ENCODE measurements at regions not wholly inside any gene's neighbourhood (a gene's known extent, or its start where the extent isn't known, plus 50 kb on each side); places are given as distances from the start of the nearest gene placed in this dataset.

DNA sequence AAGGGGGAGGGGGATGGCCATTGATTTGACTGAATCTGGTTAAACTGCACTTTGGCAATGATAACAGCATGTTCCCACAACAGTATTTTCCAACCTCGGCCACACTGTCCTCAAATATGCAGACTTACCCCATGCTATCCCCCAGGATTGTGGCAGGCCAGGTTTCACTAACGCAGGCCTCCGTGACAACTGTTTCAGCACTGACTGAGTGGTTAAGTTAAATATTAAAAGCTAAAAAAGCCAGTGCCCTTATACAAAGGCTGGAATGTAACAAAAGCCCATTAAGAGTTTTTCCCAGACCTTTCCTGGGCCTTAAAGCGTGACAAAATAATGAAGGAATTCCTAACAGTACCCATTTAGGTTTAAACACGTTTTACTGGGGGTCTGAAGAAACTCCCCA lies 202.9 kb downstream of the USP25 start:
- Mint-ChIP-seq H3K27me3 (ENCODE audit: insufficient read depth, unreplicated experiment) (no peaks in the 10 kb centered on the region), H3K36me3 (ENCODE audit: insufficient read depth, unreplicated experiment) (no peaks in the 10 kb centered on the region), H3K4me3 (ENCODE audit: unreplicated experiment) (no peak overlapping the region), H3K9me3 (ENCODE audit: unreplicated experiment) (no peaks in the 10 kb centered on the region), H3K27ac (ENCODE audit: unreplicated experiment) (no peak overlapping the region), H3K4me1 (ENCODE audit: low read depth, unreplicated experiment) (no peaks in the 10 kb centered on the region)
- TF ChIP-seq, protein P1, sequence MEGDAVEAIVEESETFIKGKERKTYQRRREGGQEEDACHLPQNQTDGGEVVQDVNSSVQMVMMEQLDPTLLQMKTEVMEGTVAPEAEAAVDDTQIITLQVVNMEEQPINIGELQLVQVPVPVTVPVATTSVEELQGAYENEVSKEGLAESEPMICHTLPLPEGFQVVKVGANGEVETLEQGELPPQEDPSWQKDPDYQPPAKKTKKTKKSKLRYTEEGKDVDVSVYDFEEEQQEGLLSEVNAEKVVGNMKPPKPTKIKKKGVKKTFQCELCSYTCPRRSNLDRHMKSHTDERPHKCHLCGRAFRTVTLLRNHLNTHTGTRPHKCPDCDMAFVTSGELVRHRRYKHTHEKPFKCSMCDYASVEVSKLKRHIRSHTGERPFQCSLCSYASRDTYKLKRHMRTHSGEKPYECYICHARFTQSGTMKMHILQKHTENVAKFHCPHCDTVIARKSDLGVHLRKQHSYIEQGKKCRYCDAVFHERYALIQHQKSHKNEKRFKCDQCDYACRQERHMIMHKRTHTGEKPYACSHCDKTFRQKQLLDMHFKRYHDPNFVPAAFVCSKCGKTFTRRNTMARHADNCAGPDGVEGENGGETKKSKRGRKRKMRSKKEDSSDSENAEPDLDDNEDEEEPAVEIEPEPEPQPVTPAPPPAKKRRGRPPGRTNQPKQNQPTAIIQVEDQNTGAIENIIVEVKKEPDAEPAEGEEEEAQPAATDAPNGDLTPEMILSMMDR (IDR thresholded peaks at IDR 0.05; ENCODE audit: insufficient read depth in 1 of 2, low read depth in 1 of 2, low read length in 1 of 2, severe bottlenecking in 1 of 2, unreplicated experiment in 1 of 2): no peak
- no TSS peak for BruUV-seq (replicated peaks)
- H3K4me1 ChIP-seq: no peaks in the 10 kb centered on the region
- no peak for DNase-seq
- CTCF ChIA-PET: no interaction called here
- intact Hi-C loops (cut with micrococcal nuclease; ENCODE audit: unreplicated experiment): no loop called here
- H3K9me3 ChIP-seq: no peaks in the 10 kb centered on the region
- H3K27me3 ChIP-seq (replicated peaks; ENCODE audit: control insufficient read depth, insufficient read depth, low read length): no peaks in the 10 kb centered on the region
- H3K4me3 ChIP-seq (ENCODE audit: low read depth, low read length): no peak overlapping the region
- H3K36me3 ChIP-seq (ENCODE audit: control insufficient read depth, insufficient read depth, low read length): no peaks in the 10 kb centered on the region
- POLR2A ChIA-PET: no interaction called here

GRCh38 chr21:15935530-15935929 lies 205.7 kb downstream of the USP25 start:
- H3K36me3 Mint-ChIP-seq (ENCODE audit: insufficient read depth, unreplicated experiment): no peaks in the 10 kb centered on the region
- H3K9me3 Mint-ChIP-seq (ENCODE audit: unreplicated experiment): no peaks in the 10 kb centered on the region
- no peak for DNase-seq
- ChIA-PET CTCF (no interaction called here), POLR2A (no interaction called here)
- H3K4me1 Mint-ChIP-seq (ENCODE audit: low read depth, unreplicated experiment): no peaks in the 10 kb centered on the region
- intact Hi-C loops (cut with micrococcal nuclease; ENCODE audit: unreplicated experiment): no loop called here
- H3K4me3 Mint-ChIP-seq (ENCODE audit: unreplicated experiment): no peak overlapping the region
- Histone ChIP-seq H3K4me3 (ENCODE audit: low read depth, low read length) (no peak overlapping the region), H3K36me3 (ENCODE audit: control insufficient read depth, insufficient read depth, low read length) (no peaks in the 10 kb centered on the region), H3K4me1 (no peaks in the 10 kb centered on the region), H3K27me3 (replicated peaks; ENCODE audit: control insufficient read depth, insufficient read depth, low read length) (no peaks in the 10 kb centered on the region), H3K9me3 (no peaks in the 10 kb centered on the region)
- H3K27me3 Mint-ChIP-seq (ENCODE audit: insufficient read depth, unreplicated experiment): no peaks in the 10 kb centered on the region
- no TSS peak for BruUV-seq (replicated peaks)
- no peak overlapping the region for H3K27ac Mint-ChIP-seq (ENCODE audit: unreplicated experiment)
- TF ChIP-seq, protein P1 (IDR thresholded peaks at IDR 0.05; ENCODE audit: insufficient read depth in 1 of 2, low read depth in 1 of 2, low read length in 1 of 2, severe bottlenecking in 1 of 2, unreplicated experiment in 1 of 2): no peak

DNA sequence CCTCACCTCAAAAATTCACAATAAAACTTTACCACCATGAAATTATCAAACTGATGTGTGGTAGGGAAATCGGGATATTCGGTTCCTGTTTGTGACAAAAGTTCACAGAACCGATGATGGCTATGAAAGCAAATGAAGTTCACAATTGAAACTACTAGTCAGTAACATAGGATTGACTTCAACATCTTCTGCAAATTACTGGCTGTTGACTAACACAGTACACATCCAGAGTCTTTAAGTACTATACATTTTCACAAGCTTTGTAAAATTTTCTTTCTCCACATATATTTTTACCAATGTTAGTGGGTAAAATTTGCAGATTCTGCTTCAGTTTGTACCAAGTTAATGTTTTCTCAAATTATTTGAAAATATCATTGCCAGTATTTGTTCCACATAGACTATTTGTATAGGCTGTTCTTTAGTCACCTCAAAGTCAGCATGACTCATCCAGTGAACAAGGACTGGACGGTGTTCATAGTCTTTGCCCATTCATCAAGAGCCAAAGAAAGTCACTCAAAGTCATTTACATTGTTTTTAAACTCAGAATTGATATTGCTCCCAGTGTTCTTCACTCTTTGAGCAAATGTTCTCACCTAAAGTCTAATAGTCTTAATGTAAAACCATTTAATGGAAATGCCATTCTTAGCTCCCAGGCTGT lies 213.4 kb downstream of the USP25 start:
- no peak for DNase-seq
- Histone ChIP-seq H3K36me3 (ENCODE audit: control insufficient read depth, insufficient read depth, low read length) (no peaks in the 10 kb centered on the region), H3K4me1 (no peaks in the 10 kb centered on the region), H3K9me3 (no peaks in the 10 kb centered on the region), H3K27me3 (replicated peaks; ENCODE audit: control insufficient read depth, insufficient read depth, low read length) (no peaks in the 10 kb centered on the region; the same call in 1 of the 2 replicates), H3K4me3 (ENCODE audit: low read depth, low read length) (no peak overlapping the region)
- TF ChIP-seq, protein P1 (IDR thresholded peaks at IDR 0.05; ENCODE audit: insufficient read depth in 1 of 2, low read depth in 1 of 2, low read length in 1 of 2, severe bottlenecking in 1 of 2, unreplicated experiment in 1 of 2): no peak
- H3K9me3 Mint-ChIP-seq (ENCODE audit: unreplicated experiment): no peaks in the 10 kb centered on the region
- H3K27ac Mint-ChIP-seq (ENCODE audit: unreplicated experiment): no peak overlapping the region
- H3K27me3 Mint-ChIP-seq (ENCODE audit: insufficient read depth, unreplicated experiment): peaks cover 9% of the 10 kb centered on the region
- no peaks in the 10 kb centered on the region for H3K4me1 Mint-ChIP-seq (ENCODE audit: low read depth, unreplicated experiment)
- BruUV-seq (replicated peaks): no TSS peak
- no peaks in the 10 kb centered on the region for H3K36me3 Mint-ChIP-seq (ENCODE audit: insufficient read depth, unreplicated experiment)
- ChIA-PET CTCF (no interaction called here), POLR2A (no interaction called here)
- no peak overlapping the region for H3K4me3 Mint-ChIP-seq (ENCODE audit: unreplicated experiment)
- intact Hi-C loops (cut with micrococcal nuclease; ENCODE audit: unreplicated experiment): no loop called here
